Uterus (tissue), 2 donors: ENCODE measurements at regions not wholly inside any gene's neighbourhood (a gene's known extent, or its start where the extent isn't known, plus 50 kb on each side); places are given as distances from the start of the nearest gene placed in this dataset.

Experiments used
- POLR2A ChIP-seq, 2 donors: fragments of 450-650 bp; IDR thresholded peaks; one replicate each; pipeline ENCODE4 v1.6.1; 2016; ENCODE audit warnings: antibody characterized with exemption in 2 of 2, mild to moderate bottlenecking in 1 of 2, moderate library complexity in 1 of 2
- TF ChIP-seq, protein P1 (sequence below), 4 experiments: fragments of 200-600 bp in 2 of 4; fragments of 450-650 bp in 2 of 4; sonication (generic) in 2 of 4; IDR thresholded peaks; one replicate each; pipeline ENCODE4 v1.5.1; 2016 to 2019; ENCODE audit warnings: antibody characterized with exemption in 4 of 4, mild to moderate bottlenecking in 2 of 4, moderate library complexity in 1 of 4

GRCh38 chr18:40824291-40824690, 1130.7 kb upstream of the PIK3C3 start:
- TF ChIP-seq, protein P1, sequence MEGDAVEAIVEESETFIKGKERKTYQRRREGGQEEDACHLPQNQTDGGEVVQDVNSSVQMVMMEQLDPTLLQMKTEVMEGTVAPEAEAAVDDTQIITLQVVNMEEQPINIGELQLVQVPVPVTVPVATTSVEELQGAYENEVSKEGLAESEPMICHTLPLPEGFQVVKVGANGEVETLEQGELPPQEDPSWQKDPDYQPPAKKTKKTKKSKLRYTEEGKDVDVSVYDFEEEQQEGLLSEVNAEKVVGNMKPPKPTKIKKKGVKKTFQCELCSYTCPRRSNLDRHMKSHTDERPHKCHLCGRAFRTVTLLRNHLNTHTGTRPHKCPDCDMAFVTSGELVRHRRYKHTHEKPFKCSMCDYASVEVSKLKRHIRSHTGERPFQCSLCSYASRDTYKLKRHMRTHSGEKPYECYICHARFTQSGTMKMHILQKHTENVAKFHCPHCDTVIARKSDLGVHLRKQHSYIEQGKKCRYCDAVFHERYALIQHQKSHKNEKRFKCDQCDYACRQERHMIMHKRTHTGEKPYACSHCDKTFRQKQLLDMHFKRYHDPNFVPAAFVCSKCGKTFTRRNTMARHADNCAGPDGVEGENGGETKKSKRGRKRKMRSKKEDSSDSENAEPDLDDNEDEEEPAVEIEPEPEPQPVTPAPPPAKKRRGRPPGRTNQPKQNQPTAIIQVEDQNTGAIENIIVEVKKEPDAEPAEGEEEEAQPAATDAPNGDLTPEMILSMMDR (IDR thresholded peaks at IDR 0.05) = no peak
- no peak for TF ChIP-seq POLR2A (IDR thresholded peaks at IDR 0.05)
